HG02938 (cell line): ENCODE measurements at regions not wholly inside any gene's neighbourhood (a gene's known extent, or its start where the extent isn't known, plus 50 kb on each side); places are given as distances from the start of the nearest gene placed in this dataset.

Experiments
- ATAC-seq: cut with Tn5 transposase; IDR thresholded peaks from one replicate; pipeline ENCODE4 v1.9.1; 2021; ENCODE audit warnings: mild to moderate bottlenecking, moderate library complexity; ENCODE audit not compliant: unreplicated experiment

- ATAC-seq: no peak
These were observed 49.9 kb upstream of the TOP1 start for GRCh38 chr20:40978761-40979160.
